ENCODE measurements at regions not wholly inside any gene's neighbourhood (a gene's known extent, or its start where the extent isn't known, plus 50 kb on each side); places are given as distances from the start of the nearest gene placed in this dataset.
"Not testable (repeated sequence)": the region's sequence is repeated elsewhere in the genome, so short reads cannot be mapped to it uniquely, and the experiment has no call there.

- DNase-seq, result no peak
These were observed 951.3 kb downstream of the SLITRK5 start for GRCh38 chr13:88622362-88622973.

DNA sequence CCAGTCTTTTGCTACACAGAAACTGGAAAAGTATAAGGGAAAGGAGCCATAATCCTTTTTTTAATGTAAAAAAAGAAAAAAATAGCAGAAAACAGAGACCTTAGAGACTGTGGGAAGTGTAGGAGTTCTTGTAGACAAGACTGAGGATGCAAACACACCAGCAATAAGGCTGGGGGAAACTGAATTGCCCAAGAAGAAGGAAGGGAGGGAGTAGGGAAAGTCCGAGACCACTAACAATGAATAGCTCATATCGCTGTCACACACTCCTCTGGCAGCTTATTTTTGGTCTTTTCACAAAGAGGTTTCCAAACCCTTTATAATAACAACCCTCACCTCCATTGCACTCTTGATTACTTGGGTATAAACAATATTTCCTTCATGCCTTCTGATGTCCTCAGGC, 952.0 kb downstream of the SLITRK5 start:
- DNase-seq, result no peak

- DNase-seq, result no peak
These were observed 955.9 kb downstream of the SLITRK5 start for GRCh38 chr13:88627071-88627470.

GRCh38 chr13:88628882-88629281, 957.7 kb downstream of the SLITRK5 start:
- DNase-seq, result no peak

- DNase-seq, result no peak
These were observed 966.8 kb downstream of the SLITRK5 start for GRCh38 chr13:88637935-88638334.

DNA sequence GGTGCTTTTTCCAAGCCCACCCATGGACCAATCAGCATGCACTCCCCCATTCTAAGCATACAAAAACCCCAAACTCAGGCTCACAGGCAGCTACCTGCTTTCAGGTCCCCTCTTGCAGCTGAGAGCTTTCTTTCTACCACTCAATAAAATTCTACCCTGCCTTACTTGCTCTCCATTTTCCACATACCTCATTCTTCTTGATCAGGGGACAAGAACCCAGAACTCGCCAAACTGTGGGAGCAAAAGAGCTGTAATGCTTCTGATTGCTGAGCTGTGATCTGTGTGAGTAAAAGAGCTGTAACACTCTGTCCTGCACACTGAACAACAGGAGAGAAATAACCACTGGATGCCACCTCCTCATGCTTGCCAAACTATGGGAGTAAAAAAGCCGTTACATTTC, 972.1 kb downstream of the SLITRK5 start:
- DNase-seq, result no peak

GRCh38 chr13:88648598-88649373, 977.6 kb downstream of the SLITRK5 start:
- DNase-seq, result no peak

DNA sequence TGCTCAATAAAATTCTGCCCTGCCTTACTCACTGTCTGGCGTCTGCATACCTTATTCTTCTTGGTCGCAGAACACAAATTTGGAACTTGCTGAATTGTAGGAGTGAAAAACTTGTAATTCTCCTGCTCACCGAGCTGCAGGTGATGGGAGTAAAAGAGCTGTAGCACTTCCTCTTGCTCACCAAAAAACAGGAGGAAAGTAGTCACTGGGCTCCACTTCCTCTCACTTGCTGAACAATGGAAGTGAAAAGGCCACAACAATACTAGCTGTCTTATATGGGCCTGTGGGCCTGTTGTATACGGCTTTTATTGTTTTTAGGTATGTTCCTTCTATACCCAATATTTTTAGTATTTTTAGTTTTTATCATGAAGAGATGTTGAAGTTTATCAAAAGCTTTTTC, 978.7 kb downstream of the SLITRK5 start:
- no peak for DNase-seq

- no peak for DNase-seq
These were observed 980.4 kb downstream of the SLITRK5 start for GRCh38 chr13:88651531-88651930.

DNA sequence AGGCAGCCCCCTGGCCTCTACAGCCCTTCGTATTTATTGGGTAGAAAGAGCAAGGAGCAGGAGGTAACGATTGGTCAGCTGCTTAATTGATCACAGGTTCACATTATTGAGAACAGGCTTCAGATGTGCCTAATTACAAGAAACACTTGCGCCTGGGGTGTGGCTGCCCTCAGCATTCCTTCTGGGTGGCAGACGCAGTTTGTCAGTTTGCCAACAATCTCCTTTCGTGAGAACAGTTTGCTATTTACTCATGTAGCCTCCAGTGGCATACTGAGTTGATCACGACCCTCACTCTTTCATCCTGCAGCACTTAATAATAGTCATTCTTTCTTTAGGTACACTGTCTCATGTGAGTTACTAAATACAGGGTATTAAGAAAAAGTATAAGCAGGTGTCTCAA, 985.6 kb downstream of the SLITRK5 start:
- no peak for DNase-seq

DNA sequence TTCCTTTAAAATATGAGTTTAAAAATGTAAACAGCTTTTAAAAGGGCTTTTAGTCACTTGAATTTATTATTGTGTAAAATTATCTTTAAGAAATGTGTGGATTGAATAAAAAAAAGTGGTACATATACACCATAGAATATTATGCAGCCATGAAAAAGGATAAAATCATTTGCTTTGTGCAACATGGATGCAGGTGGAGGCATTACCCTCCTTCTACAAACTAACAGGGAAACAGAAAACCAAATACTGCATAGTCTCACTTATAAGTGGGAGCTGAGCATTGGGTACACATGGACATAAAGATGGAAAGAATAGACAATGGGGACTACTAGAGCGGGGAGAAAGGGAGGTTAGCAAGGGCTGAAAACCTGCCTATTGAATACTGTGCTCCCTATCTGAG, 999.3 kb downstream of the SLITRK5 start:
- no peak for DNase-seq

- no peak for DNase-seq
These were observed 1003.7 kb downstream of the SLITRK5 start for GRCh38 chr13:88674841-88675240.

DNA sequence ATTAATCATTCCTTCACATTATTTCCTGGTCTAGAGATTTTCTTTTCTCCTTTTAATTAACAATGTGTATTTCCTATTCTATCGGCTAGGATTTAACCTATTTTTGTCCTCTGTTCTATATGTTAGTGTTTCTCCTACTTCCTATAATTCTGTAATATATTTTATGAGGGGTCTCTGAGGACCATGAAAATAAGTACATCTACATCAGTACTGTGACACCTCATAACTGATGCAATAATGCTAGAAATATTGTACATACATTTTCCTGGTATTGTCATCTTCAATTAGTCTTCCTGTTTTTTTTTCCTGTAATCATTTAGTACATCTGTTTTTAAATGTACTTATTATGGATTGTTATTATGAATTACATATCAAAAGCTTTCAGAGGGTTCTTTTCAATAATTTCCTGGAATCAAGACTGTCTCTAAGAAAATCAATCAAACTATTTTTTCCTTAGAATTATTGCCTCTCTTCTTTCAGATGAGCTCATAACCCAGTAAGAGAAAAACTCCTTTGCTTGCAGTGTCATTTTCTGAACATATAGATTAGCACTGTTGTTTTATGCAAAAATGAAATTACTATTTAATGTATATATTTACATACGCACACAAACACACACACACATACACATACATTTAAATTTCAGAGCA, 1004.3 kb downstream of the SLITRK5 start:
- peak; percentile 70 for DNase-seq

DNA sequence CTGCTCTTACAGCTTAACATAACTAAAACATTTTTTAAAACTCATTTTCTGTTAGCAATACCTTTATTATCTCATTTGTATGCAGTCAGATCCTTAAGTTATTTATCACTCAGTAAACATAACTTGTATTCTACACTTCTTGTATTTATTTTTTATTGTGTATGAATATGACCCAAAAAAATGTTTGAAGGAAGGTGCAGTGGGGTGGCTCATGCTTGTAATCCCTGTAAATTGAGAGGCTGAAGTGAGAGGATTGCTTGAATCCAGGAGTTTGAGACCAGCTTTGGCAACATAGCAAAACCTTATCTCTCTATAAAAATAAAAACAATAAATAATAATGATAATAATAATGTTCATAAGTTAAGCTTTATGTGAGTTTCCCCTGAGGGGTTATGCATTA, 1004.8 kb downstream of the SLITRK5 start:
- DNase-seq, result no peak

DNA sequence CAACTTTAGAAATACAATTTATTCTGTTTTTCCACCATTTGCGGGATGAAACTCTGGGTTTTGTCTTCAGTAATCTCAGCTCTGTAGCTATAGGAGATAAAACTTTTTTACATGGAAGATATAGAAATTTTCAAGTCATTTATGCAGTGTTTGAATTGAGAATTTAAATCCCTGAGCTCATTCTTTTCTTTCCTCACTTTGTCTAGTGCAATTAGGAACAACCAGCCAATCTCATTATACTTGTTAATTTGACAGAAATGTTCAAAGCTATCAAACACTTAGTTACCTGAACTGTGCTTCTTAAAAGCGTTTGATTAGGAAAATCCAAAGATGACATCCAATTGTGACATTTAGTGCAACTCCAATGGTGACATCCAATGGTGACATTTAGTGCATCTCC, 1014.3 kb downstream of the SLITRK5 start:
- no peak for DNase-seq

DNA sequence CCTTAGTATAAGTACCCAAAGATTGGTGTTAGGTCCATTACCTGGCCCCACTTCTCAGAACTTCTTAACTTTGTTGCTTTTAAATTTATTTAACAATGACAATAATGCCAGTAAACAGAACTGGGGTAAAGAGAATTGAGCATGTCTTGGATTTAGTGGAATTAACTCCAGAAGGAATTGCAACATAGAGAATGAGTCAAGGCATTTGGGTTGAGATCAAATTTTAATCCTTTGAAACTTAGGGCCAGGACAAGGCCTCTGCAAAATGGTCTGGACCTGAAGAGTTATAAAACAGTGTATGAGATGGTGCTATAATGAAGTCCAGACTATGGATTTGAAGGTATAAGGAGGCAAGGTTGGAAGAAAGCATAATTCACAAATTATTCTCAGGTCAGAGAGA, 1030.4 kb downstream of the SLITRK5 start:
- DNase-seq, result no peak

DNA sequence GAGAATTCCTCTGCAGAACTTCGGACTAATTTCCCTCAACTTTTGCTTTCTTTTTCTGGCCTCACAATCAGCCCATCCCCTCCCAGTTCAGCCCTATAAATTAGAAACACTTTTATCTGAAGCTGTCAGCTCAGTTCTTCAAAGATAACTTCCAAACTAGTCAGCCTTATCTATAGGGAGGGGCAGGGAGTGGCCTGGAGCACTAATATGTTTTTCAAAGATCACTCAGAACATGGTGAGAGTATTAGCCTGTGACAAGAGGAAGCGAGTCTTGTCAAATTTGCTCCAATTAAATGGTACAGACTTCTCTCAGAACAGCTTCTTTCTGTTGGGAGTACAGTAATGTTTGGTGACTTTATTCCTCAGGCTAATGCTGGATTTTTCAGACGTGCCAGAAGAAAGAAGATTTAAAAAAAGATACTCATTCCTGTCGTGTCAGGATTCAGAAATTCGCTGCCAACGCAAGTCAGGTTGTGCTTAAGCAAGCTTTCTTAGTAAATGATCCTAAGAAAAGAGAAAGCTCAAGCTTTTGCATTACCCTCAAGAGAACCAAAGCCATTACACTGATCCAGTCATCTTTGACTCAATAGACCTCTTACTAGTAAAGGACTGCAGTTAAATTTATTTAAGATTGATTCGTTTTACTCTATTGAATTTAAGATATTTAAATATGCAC, 1033.6 kb downstream of the SLITRK5 start:
- no peak for DNase-seq

DNA sequence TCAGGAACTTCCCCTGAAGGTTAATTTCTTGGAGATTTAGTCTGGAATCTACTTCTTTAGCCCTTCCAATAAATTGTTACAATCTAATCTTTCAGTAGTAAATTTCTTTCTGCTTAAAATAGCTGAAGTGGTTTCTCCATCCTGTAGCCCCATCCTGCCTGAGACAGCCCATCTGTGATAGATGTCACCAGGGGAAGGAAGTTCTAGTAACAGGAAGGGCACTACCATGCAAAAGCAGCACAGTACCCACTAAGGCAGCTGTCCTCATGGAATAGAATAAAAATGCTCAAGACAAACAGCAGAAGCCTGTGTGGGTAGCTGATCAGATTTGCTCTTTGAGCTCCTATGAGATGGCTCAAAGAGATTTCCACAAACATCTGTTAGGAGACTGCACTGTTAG, 1036.5 kb downstream of the SLITRK5 start:
- DNase-seq, result no peak

DNA sequence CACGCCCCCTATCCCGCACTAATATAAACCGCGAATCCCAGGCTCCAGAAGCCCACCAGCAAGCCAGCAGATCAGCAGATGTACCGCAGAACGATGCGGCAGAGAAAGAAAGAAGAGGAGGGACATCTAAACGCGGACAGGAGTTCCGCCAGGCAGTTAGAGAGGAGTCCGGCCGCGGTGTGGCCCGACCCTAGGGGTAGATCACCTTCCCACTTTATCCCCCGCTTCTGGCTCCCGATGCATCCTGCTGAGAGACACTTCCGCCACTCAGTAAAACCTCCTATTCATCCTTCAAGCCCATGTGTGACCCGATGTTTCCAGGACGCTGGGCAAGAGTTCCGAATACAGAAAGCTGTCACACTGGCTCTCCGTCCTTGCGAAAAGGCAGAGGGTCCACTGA, 1046.8 kb downstream of the SLITRK5 start:
- no peak for DNase-seq

DNA sequence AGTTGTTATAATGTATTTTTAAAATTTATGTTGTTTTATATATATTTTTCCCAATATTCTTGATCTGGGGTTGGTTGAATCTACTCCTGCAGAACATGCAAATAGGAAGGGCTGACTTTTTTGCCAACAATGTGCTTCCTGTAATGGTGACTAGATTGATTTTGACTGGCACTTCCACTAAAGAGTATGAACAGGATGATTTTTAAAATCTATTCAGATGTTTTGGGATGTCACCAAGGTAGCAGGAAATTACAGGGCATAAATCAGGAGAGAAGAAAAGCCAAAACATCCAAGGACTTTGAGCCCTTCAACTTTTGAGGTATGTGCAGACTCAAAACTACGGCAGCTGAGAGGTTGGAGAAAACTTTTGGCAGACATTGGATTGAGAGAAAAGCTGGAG, 1047.6 kb downstream of the SLITRK5 start:
- no peak for DNase-seq

GRCh38 chr13:88726075-88726474, 1054.9 kb downstream of the SLITRK5 start:
- no peak for DNase-seq

DNA sequence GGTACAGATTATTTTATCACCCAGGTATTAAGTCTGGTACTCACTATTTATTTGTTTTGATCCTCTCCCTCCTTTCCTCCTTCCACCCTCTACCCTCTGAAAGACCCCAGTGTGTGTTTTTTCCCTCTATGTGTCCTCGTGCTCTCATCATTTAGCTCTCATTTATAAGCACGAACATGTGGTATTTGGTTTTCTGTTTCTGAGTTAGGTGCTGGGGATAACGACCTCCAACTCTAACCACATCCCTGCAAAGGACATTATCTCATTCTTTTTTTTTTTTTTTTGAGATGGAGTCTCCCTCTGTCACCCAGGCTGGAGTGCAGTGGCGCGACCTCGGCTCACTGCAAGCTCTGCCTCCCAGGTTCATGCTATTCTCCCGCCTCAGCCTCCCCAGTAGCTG, 1056.1 kb downstream of the SLITRK5 start:
- not testable (repeated sequence) for DNase-seq

DNA sequence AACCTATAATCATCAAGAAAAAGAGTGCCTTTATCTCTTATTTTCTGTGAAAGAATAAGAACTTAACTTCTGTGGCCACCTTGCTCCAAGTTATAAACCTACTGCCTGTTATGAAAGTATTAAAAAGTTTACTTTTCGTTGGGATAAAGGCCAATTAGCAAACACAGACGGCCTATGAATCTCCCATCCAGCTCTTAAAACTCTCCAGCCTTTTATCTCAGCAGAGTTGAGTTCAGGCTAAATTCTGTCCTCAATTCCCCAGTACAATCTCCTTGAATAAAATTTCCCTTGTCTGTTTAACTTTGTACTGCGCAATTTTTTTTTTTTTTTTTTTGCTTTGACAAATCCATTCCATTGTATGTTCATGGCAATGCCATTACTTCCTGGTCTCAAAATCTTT, 1058.4 kb downstream of the SLITRK5 start:
- DNase-seq, result no peak

- DNase-seq, result no peak
These were observed 1064.9 kb downstream of the SLITRK5 start for GRCh38 chr13:88736026-88736425.
